GM23338 (cell line): ENCODE measurements at regions not wholly inside any gene's neighbourhood (a gene's known extent, or its start where the extent isn't known, plus 50 kb on each side); places are given as distances from the start of the nearest gene placed in this dataset.

ENCODE experiments used
- CREB1 ChIP-seq: fragments of 250-450 bp; sonication (Bioruptor Pico); IDR thresholded peaks from 2 replicates; pipeline ENCODE4 v1.5.0; 2020; ENCODE audit warnings: low read depth, mild to moderate bottlenecking, moderate library complexity
- EZH2 ChIP-seq: fragments of 200-600 bp; sonication (generic); IDR thresholded peaks from one replicate; pipeline ENCODE4 v1.8.0; 2017; ENCODE audit warnings: antibody characterized with exemption, mild to moderate bottlenecking, low read depth; ENCODE audit not compliant: unreplicated experiment
- EZH2phosphoT487 ChIP-seq: fragments of 200-600 bp; sonication (generic); IDR thresholded peaks from one replicate; pipeline ENCODE4 v1.8.1; 2018; ENCODE audit warnings: antibody characterized with exemption; ENCODE audit not compliant: unreplicated experiment
- JUNB ChIP-seq: IDR thresholded peaks from one replicate; pipeline ENCODE4 v1.6.1; 2016; ENCODE audit warnings: antibody characterized with exemption; ENCODE audit not compliant: unreplicated experiment
- NANOG ChIP-seq: IDR thresholded peaks from 2 replicates; pipeline ENCODE4 v1.6.1; 2016; ENCODE audit warnings: antibody characterized with exemption, borderline replicate concordance
- POLR2AphosphoS5 ChIP-seq: IDR thresholded peaks from 2 replicates; pipeline ENCODE4 v1.6.1; 2016; ENCODE audit warnings: antibody characterized with exemption, low read depth
- STAT1 ChIP-seq: IDR thresholded peaks from one replicate; pipeline ENCODE4 v1.6.1; 2016; ENCODE audit warnings: antibody characterized with exemption; ENCODE audit not compliant: unreplicated experiment
- ZNF114 ChIP-seq: fragments of 250-450 bp; sonication (Bioruptor Pico); IDR thresholded peaks from 2 replicates; pipeline ENCODE4 v1.5.0; 2020; ENCODE audit warnings: mild to moderate bottlenecking, moderate library complexity
- ZNF331 ChIP-seq: fragments of 250-450 bp; sonication (Bioruptor Pico); IDR thresholded peaks from 2 replicates; pipeline ENCODE4 v1.5.0; 2020; ENCODE audit warnings: low read depth, mild to moderate bottlenecking, moderate library complexity
- TF ChIP-seq, protein P1 (sequence below), 2 experiments: fragments of 200-600 bp in 1 of 2; sonication (generic) in 1 of 2; conservative IDR thresholded peaks; 2 replicates each; pipeline versions ENCODE4 v1.5.1 to v1.6.1; 2016 to 2017; ENCODE audit warnings: antibody characterized with exemption in 2 of 2, low read depth in 2 of 2, mild to moderate bottlenecking in 2 of 2, moderate library complexity in 1 of 2
- TF ChIP-seq, protein P2 (sequence below): IDR thresholded peaks from one replicate; pipeline ENCODE4 v1.6.1; 2018; ENCODE audit warnings: antibody characterized with exemption; ENCODE audit not compliant: unreplicated experiment
- TF ChIP-seq, protein P3 (sequence below): fragments of 250-450 bp; sonication (Bioruptor Pico); IDR thresholded peaks from 2 replicates; pipeline ENCODE4 v1.5.0; 2020; ENCODE audit warnings: mild to moderate bottlenecking, moderate library complexity
- TF ChIP-seq, protein P4 (sequence below): IDR thresholded peaks from 2 replicates; pipeline ENCODE4 v1.6.1; 2016; ENCODE audit warnings: antibody characterized with exemption

DNA sequence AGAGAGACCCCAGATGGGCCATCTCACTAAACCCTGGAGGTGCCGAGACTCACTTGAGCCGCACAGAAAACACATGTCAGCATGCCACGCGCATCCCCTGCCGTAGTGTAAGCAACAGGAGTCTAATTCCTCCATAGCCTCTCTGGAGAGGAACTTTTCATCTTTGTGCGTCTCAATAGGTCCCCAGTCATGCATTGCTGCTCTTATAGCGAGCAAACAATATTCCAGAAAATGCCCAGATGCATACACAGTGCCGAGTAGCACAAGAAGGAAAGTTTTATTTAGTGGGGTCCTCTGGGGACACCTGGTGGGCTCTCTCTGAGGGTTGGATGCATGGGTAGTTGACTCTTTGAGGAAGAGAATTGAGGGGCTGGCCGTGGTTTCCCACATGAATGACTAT is 97.9 kb upstream of the DAP start:
- TF ChIP-seq, protein P1, sequence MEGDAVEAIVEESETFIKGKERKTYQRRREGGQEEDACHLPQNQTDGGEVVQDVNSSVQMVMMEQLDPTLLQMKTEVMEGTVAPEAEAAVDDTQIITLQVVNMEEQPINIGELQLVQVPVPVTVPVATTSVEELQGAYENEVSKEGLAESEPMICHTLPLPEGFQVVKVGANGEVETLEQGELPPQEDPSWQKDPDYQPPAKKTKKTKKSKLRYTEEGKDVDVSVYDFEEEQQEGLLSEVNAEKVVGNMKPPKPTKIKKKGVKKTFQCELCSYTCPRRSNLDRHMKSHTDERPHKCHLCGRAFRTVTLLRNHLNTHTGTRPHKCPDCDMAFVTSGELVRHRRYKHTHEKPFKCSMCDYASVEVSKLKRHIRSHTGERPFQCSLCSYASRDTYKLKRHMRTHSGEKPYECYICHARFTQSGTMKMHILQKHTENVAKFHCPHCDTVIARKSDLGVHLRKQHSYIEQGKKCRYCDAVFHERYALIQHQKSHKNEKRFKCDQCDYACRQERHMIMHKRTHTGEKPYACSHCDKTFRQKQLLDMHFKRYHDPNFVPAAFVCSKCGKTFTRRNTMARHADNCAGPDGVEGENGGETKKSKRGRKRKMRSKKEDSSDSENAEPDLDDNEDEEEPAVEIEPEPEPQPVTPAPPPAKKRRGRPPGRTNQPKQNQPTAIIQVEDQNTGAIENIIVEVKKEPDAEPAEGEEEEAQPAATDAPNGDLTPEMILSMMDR (conservative IDR thresholded peaks at IDR 0.05; ENCODE audit: low read depth in 2 of 2): peak in 1 of 2 experiments; percentile 15; a peak in 1 of 4 replicates
- TF ChIP-seq EZH2phosphoT487 (no peak), POLR2AphosphoS5 (no peak), EZH2 (no peak), STAT1 (no peak), ZNF114 (CRISPR knock-in tag) (no peak), NANOG (no peak), JUNB (no peak), CREB1 (CRISPR knock-in tag) (no peak), ZNF331 (CRISPR knock-in tag) (no peak)
- TF ChIP-seq, protein P2, sequence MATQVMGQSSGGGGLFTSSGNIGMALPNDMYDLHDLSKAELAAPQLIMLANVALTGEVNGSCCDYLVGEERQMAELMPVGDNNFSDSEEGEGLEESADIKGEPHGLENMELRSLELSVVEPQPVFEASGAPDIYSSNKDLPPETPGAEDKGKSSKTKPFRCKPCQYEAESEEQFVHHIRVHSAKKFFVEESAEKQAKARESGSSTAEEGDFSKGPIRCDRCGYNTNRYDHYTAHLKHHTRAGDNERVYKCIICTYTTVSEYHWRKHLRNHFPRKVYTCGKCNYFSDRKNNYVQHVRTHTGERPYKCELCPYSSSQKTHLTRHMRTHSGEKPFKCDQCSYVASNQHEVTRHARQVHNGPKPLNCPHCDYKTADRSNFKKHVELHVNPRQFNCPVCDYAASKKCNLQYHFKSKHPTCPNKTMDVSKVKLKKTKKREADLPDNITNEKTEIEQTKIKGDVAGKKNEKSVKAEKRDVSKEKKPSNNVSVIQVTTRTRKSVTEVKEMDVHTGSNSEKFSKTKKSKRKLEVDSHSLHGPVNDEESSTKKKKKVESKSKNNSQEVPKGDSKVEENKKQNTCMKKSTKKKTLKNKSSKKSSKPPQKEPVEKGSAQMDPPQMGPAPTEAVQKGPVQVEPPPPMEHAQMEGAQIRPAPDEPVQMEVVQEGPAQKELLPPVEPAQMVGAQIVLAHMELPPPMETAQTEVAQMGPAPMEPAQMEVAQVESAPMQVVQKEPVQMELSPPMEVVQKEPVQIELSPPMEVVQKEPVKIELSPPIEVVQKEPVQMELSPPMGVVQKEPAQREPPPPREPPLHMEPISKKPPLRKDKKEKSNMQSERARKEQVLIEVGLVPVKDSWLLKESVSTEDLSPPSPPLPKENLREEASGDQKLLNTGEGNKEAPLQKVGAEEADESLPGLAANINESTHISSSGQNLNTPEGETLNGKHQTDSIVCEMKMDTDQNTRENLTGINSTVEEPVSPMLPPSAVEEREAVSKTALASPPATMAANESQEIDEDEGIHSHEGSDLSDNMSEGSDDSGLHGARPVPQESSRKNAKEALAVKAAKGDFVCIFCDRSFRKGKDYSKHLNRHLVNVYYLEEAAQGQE: no peak
- TF ChIP-seq, protein P3, sequence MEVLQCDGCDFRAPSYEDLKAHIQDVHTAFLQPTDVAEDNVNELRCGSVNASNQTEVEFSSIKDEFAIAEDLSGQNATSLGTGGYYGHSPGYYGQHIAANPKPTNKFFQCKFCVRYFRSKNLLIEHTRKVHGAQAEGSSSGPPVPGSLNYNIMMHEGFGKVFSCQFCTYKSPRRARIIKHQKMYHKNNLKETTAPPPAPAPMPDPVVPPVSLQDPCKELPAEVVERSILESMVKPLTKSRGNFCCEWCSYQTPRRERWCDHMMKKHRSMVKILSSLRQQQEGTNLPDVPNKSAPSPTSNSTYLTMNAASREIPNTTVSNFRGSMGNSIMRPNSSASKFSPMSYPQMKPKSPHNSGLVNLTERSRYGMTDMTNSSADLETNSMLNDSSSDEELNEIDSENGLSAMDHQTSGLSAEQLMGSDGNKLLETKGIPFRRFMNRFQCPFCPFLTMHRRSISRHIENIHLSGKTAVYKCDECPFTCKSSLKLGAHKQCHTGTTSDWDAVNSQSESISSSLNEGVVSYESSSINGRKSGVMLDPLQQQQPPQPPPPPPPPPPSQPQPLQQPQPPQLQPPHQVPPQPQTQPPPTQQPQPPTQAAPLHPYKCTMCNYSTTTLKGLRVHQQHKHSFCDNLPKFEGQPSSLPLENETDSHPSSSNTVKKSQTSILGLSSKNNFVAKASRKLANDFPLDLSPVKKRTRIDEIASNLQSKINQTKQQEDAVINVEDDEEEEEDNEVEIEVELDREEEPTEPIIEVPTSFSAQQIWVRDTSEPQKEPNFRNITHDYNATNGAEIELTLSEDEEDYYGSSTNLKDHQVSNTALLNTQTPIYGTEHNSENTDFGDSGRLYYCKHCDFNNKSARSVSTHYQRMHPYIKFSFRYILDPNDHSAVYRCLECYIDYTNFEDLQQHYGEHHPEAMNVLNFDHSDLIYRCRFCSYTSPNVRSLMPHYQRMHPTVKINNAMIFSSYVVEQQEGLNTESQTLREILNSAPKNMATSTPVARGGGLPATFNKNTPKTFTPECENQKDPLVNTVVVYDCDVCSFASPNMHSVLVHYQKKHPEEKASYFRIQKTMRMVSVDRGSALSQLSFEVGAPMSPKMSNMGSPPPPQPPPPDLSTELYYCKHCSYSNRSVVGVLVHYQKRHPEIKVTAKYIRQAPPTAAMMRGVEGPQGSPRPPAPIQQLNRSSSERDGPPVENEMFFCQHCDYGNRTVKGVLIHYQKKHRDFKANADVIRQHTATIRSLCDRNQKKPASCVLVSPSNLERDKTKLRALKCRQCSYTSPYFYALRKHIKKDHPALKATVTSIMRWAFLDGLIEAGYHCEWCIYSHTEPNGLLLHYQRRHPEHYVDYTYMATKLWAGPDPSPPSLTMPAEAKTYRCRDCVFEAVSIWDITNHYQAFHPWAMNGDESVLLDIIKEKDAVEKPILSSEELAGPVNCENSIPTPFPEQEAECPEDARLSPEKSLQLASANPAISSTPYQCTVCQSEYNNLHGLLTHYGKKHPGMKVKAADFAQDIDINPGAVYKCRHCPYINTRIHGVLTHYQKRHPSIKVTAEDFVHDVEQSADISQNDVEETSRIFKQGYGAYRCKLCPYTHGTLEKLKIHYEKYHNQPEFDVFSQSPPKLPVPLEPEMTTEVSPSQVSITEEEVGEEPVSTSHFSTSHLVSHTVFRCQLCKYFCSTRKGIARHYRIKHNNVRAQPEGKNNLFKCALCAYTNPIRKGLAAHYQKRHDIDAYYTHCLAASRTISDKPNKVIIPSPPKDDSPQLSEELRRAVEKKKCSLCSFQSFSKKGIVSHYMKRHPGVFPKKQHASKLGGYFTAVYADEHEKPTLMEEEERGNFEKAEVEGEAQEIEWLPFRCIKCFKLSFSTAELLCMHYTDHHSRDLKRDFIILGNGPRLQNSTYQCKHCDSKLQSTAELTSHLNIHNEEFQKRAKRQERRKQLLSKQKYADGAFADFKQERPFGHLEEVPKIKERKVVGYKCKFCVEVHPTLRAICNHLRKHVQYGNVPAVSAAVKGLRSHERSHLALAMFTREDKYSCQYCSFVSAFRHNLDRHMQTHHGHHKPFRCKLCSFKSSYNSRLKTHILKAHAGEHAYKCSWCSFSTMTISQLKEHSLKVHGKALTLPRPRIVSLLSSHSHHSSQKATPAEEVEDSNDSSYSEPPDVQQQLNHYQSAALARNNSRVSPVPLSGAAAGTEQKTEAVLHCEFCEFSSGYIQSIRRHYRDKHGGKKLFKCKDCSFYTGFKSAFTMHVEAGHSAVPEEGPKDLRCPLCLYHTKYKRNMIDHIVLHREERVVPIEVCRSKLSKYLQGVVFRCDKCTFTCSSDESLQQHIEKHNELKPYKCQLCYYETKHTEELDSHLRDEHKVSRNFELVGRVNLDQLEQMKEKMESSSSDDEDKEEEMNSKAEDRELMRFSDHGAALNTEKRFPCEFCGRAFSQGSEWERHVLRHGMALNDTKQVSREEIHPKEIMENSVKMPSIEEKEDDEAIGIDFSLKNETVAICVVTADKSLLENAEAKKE (CRISPR knock-in tag): no peak
- TF ChIP-seq, protein P4, sequence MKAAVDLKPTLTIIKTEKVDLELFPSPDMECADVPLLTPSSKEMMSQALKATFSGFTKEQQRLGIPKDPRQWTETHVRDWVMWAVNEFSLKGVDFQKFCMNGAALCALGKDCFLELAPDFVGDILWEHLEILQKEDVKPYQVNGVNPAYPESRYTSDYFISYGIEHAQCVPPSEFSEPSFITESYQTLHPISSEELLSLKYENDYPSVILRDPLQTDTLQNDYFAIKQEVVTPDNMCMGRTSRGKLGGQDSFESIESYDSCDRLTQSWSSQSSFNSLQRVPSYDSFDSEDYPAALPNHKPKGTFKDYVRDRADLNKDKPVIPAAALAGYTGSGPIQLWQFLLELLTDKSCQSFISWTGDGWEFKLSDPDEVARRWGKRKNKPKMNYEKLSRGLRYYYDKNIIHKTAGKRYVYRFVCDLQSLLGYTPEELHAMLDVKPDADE: no peak
